NCI-H1417 treated with DMSO at 0.1 percent for 48 hours (cell line): ENCODE measurements at regions not wholly inside any gene's neighbourhood (a gene's known extent, or its start where the extent isn't known, plus 50 kb on each side); places are given as distances from the start of the nearest gene placed in this dataset.
"Not testable (repeated sequence)": the region's sequence is repeated elsewhere in the genome, so short reads cannot be mapped to it uniquely, and the experiment has no call there.

Source experiments
- DNase-seq: peaks from one replicate; lab custom pipeline; 2025; lab: John Stamatoyannopoulos, UW

- DNase-seq, result no peak
These were observed 195.7 kb upstream of the POT1 start for GRCh38 chr7:125125315-125125714.

- peak; percentile 10 for DNase-seq
These were observed 192.5 kb upstream of the POT1 start for GRCh38 chr7:125122173-125122572.

GRCh38 chr7:125119559-125120115, 190.0 kb upstream of the POT1 start:
- DNase-seq, result no peak

- no peak for DNase-seq
These were observed 188.8 kb upstream of the POT1 start for GRCh38 chr7:125118444-125118843.

- DNase-seq, result no peak
These were observed 183.2 kb upstream of the POT1 start for GRCh38 chr7:125112850-125113249.

GRCh38 chr7:125099519-125099918, 169.9 kb upstream of the POT1 start:
- no peak for DNase-seq

GRCh38 chr7:125098377-125098970, 168.8 kb upstream of the POT1 start:
- no peak for DNase-seq

GRCh38 chr7:125090596-125090995, 161.0 kb upstream of the POT1 start:
- DNase-seq, result no peak

- no peak for DNase-seq
These were observed 159.5 kb upstream of the POT1 start for GRCh38 chr7:125089171-125089570.

- DNase-seq, result no peak
These were observed 158.9 kb upstream of the POT1 start for GRCh38 chr7:125088555-125088954.

GRCh38 chr7:125085084-125085483, 155.5 kb upstream of the POT1 start:
- no peak for DNase-seq

- DNase-seq, result no peak
These were observed 154.6 kb upstream of the POT1 start for GRCh38 chr7:125084196-125084595.

GRCh38 chr7:125074141-125074540, 144.5 kb upstream of the POT1 start:
- DNase-seq, result no peak

- DNase-seq, result no peak
These were observed 135.9 kb upstream of the POT1 start for GRCh38 chr7:125065546-125065945.

GRCh38 chr7:125065001-125065400, 135.4 kb upstream of the POT1 start:
- no peak for DNase-seq

- no peak for DNase-seq
These were observed 132.3 kb upstream of the POT1 start for GRCh38 chr7:125061776-125062397.

GRCh38 chr7:125061083-125061745, 131.6 kb upstream of the POT1 start:
- DNase-seq, result not testable (repeated sequence)

GRCh38 chr7:125059861-125060456, 130.3 kb upstream of the POT1 start:
- DNase-seq, result no peak

GRCh38 chr7:125057963-125058362, 128.3 kb upstream of the POT1 start:
- DNase-seq, result no peak

GRCh38 chr7:125055376-125055775, 125.8 kb upstream of the POT1 start:
- DNase-seq, result no peak

- no peak for DNase-seq
These were observed 117.1 kb upstream of the POT1 start for GRCh38 chr7:125046767-125047166.

- no peak for DNase-seq
These were observed 103.9 kb upstream of the POT1 start for GRCh38 chr7:125033506-125033905.

- no peak for DNase-seq
These were observed 103.3 kb upstream of the POT1 start for GRCh38 chr7:125032943-125033342.
